ENCODE measurements at regions not wholly inside any gene's neighbourhood (a gene's known extent, or its start where the extent isn't known, plus 50 kb on each side); places are given as distances from the start of the nearest gene placed in this dataset.

- TF ChIP-seq EZH2 (IDR thresholded peaks at IDR 0.05; ENCODE audit: low read length, unreplicated experiment) (no peak), EZH2phosphoT487 (IDR thresholded peaks at IDR 0.05; ENCODE audit: borderline replicate concordance, low read length) (no peak)
Measured at GRCh38 chr3:166484470-166484869, 647.2 kb upstream of the BCHE start.
